ENCODE measurements at regions not wholly inside any gene's neighbourhood (a gene's known extent, or its start where the extent isn't known, plus 50 kb on each side); places are given as distances from the start of the nearest gene placed in this dataset.

DNA sequence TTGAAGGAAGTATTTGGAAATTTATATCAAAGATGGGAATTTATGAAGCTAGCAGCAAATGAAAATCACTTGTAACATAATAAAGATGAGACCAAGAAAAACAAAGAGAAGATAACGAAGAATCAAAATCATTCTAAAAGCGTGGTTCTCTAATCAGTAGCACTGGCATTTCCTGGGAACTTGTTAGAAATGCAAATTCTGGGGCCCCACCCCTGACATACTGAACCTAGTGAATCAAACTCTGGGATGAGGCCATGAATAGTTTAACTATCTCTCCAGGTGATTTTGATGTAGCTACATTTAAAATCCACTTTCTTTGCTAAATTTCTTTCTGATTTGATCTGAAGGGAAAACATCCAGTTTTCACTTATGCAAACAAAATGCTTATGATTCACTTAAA is 1075.6 kb downstream of the HACE1 start:
- TF ChIP-seq CTCF (IDR thresholded peaks at IDR 0.05), result no peak
- TF ChIP-seq POLR2A (IDR thresholded peaks at IDR 0.05), result no peak

Measured in testis (tissue), 2 donors.